Stimulated activated CD8-positive, alpha-beta memory T cell treated with anti-CD3 and anti-CD28 coated beads, Interleukin-4, amount 100 ng/mL, for 4 hours (primary cell): ENCODE measurements at regions not wholly inside any gene's neighbourhood (a gene's known extent, or its start where the extent isn't known, plus 50 kb on each side); places are given as distances from the start of the nearest gene placed in this dataset.

Experiments
- DNase-seq, 2 donors: peaks; one replicate each; pipeline ENCODE4 v3.0.0-alpha.2; 2020; ENCODE audit warnings: low read depth in 2 of 2, low spot score in 1 of 2

GRCh38 chr2:12827721-12828120, 111.0 kb downstream of the TRIB2 start:
- DNase-seq: no peak

- DNase-seq: no peak
These were observed 112.2 kb downstream of the TRIB2 start for GRCh38 chr2:12828980-12829379.

DNA sequence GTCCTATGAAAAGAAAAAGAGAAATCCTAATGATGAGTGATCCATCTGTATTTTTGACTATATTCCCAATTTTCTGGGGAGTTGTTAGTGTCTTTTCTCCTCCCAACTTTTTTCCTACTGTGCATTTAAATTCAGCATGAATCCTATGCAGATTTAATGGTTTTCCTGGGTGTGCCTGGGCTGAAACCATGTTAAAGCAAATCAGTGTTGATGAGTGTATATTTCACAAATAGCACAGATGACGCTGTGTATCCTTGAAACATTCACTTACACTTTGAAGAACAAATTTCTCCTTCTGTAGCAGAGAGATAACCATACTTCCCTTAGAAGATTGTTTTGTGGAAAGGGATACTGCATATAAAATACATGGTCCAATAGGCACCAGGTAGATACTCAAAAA, 114.3 kb downstream of the TRIB2 start:
- DNase-seq: no peak

DNA sequence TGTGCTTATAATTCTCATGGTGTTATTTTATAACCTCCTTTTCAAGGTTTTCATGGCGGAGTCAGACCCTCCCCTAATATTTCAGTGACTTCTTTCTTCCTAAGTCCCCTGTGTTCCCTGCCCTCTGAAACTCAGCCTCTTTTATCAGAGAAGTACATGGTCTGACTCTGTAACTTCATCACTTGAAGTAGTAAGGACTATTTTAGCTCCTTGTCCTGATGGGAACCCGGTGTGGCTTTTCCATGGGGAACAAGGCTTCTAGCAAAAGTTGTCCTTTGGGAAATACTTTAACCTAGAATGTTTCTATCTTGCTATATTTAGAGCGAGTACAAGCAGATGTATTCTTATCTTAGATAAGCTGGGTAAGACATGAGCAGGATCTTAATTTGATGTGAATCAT, 117.5 kb downstream of the TRIB2 start:
- no peak for DNase-seq

DNA sequence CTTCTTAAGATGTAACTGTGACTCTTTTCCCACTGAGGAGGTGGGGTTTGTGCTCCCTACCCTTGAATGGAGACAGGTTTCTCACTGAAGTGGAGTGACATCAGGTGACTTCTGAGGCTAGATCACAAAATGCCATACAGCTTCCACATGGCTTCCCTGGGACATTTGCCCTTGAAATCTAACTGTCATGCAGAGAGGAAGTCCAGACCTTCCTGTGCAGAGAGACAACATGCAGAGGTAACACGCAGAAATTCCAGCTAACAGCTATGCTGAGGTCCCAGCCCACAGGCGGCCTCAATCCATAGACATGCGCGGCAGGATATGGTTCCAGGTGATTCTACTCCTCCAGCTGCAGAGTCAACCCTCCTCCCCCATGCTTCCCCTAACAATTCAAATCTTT, 119.0 kb downstream of the TRIB2 start:
- DNase-seq: no peak

DNA sequence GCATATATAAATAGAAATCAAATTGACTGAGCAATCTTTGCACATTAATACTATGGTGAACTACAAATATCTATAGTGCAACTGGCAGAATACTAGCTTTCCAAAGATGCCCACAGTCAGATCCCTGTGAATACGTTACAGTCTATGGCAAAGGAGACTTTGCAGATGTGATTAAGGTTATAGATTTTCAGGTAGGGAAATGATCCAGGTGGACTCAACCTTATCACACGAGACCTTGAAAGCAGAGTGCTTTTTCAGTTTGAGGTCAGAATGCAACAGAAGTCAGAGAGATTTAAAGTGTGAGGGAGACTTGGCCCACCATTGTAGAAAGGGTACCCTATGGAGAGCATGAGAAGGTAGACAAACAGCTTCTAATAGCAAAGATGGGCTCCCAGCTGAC, 122.6 kb downstream of the TRIB2 start:
- DNase-seq: no peak

- no peak for DNase-seq
These were observed 124.3 kb downstream of the TRIB2 start for GRCh38 chr2:12841021-12841420.

- DNase-seq: no peak
These were observed 126.2 kb downstream of the TRIB2 start for GRCh38 chr2:12842917-12843316.

DNA sequence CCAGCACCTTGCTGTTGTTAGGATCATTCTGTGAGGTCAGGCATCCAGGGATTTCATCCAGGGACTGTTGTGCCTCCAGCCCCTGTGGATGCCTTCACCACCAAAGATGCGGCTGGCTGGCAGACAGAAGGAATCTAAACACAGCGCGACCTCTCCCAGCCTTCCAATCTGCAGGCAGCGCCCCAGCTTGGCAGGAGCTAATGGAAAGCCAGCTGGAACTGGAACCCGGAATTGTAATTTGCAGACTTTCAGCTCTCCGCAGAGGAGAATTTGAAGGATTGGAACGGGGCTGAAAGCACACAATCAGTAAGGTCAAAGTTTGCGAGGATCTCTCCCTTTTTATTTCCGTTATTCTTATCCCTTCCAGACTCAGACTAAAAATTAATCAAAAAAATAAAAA, 127.8 kb downstream of the TRIB2 start:
- no peak for DNase-seq

- DNase-seq: no peak
These were observed 131.2 kb downstream of the TRIB2 start for GRCh38 chr2:12847694-12848575.

DNA sequence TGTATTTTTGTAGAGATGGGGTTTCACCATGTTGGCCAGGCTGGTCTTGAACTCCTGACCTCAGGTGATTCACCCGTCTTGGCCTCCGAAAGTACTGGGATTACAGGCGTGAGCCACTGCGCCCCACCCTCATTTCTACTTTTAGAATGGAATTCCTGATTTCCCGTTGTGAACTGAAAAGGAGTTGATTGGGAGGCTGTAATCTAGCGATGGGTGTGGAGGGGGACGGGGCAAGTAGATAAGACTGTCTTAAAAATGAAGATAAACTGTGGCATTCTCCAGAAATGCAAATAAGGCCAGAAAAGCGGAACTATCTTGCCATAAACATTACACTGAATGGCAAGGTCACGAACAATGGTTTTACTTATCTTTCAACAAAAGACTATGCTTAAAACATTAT, 135.4 kb downstream of the TRIB2 start:
- DNase-seq: no peak

- DNase-seq: no peak
These were observed 137.3 kb downstream of the TRIB2 start for GRCh38 chr2:12854001-12854530.

- no peak for DNase-seq
These were observed 138.8 kb downstream of the TRIB2 start for GRCh38 chr2:12855508-12855907.

DNA sequence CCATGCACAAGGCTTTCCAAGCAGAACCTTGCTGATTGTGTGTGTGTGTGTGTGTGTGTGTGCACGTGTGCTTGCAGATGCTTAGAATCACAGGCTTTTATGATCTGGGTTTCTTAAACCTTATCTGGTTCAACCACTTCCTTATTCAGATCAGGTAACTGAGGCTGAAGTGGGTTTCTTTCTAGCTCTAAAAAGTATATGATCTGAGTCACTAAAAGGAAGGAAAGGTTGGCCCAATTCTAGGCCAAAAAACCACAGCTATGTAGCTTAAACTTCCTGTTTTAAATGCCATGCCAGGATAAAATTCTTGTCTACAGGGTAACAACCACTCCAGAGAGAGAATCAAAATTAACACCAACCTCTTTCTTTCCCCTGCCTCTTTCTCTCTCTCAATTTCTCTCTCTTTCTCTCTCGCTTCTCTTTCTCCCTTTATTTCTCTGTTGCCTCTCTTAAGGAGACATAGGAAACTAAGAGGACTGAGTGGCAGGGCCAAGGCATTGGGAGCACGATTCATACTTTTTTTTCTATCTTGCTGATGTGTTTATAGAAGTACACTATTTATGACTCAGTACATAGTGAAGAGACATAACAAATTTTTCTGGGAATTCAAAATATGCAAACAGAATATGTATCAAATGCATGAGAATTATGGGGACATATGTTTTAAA, 140.3 kb downstream of the TRIB2 start:
- DNase-seq: no peak

DNA sequence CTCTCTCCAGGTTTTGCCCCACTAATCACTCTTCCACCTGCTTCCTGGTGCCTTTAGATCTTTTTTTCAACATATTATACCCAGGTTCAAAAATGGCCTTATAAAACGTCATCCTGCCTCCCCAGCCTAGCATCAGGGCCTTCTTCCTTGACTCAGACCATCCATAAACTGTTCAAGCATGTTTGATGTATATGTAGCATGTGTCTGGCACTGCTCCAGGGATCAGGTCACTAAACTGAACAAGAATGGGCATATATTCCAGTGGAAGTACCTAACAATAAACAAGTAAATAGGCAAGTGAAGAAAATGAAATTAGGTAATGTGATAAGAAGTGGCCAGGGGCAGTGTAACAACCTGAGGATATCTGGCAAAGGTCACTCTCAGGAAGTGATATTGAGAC, 141.2 kb downstream of the TRIB2 start:
- DNase-seq: no peak

- no peak for DNase-seq
These were observed 142.1 kb downstream of the TRIB2 start for GRCh38 chr2:12858786-12859185.

- DNase-seq: no peak
These were observed 144.7 kb downstream of the TRIB2 start for GRCh38 chr2:12861344-12861930.

DNA sequence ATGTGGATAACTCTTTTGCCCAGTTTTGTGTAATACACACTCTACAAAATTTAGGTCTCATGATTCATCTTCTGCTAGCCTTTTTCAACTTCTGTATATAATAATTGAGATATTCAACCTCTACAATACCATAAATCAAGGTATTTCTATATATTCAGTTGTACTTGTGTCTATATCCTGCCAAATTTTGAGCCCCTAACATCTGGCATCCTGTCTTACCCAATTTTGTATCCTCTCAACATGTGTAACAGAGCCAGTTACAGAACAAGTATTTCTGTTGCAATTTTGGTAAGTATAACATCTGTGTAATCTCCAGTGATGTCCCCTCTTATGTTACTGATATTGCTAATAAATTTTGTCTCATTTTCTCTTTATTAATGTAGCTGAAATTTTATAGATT, 145.8 kb downstream of the TRIB2 start:
- DNase-seq: no peak

DNA sequence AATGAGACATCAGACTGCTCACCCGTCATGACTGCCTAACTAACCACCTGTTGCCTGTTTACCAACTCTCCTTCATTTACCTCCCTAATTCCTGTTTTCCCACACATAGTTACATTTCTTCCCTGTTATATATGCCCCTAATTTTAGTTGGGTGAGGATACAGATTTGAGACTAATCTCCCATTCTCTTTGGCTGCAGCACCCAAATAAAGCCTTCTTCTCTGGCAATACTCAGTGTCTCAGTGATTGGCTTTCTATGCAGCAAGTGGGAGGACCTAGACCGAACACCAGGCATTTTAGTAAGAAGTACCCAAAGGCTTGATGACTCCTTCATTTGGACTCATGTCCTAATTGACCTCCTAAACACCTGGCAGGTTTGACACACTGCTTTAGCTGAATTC, 147.2 kb downstream of the TRIB2 start:
- DNase-seq: no peak

DNA sequence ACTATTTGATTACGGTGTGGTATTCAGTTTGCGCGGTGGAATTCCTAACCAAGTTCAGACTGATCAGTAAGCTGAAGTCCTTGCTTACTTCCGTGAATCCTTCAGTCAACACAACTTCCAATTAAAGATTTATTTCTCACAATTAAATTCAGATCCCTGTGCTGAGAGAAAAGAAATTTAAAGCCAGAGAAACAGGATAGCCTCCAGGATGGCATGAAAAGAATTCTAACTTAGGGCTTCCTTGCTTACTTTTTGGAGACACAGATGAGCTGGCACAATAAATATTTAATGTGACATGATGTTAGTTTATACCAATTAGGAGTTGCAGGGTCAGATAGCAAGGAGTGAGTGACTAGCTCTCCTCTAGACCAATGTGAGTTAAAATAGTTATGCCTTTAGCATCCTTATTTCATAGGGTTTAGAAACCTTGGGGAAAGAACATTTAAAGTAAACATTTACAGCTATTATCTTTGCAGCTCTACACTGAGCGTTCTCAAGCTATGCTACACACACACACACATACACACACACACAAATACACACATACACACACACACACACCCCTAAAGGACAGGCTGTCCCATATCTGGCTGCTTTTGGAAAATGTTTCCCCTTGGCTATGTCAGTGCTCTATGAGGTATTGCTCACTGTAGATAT, 151.0 kb downstream of the TRIB2 start:
- DNase-seq: no peak

- DNase-seq: no peak
These were observed 154.0 kb downstream of the TRIB2 start for GRCh38 chr2:12870692-12871091.
